ENCODE measurements at regions not wholly inside any gene's neighbourhood (a gene's known extent, or its start where the extent isn't known, plus 50 kb on each side); places are given as distances from the start of the nearest gene placed in this dataset.

GRCh38 chr18:10065296-10065695 lies 151.5 kb downstream of the VAPA start:
- no peak for TF ChIP-seq CTCF (IDR thresholded peaks at IDR 0.05; ENCODE audit: insufficient read depth, low read length)
- TF ChIP-seq GABPA (IDR thresholded peaks at IDR 0.05; ENCODE audit: low read depth), result no peak

Measured in HL-60 (cell line).